HG02981 (cell line): ENCODE measurements at regions not wholly inside any gene's neighbourhood (a gene's known extent, or its start where the extent isn't known, plus 50 kb on each side); places are given as distances from the start of the nearest gene placed in this dataset.

ENCODE experiments used
- ATAC-seq: cut with Tn5 transposase; IDR thresholded peaks from one replicate; pipeline ENCODE4 v1.9.1; 2021; ENCODE audit warnings: mild to moderate bottlenecking, moderate library complexity; ENCODE audit not compliant: unreplicated experiment

- no peak for ATAC-seq
Measured at GRCh38 chr9:19732441-19732951, 56.3 kb downstream of the SLC24A2 start.

GRCh38 chr9:19728101-19728500 is 60.7 kb downstream of the SLC24A2 start:
- no peak for ATAC-seq

- ATAC-seq = no peak
Measured at GRCh38 chr9:19725970-19726369, 62.9 kb downstream of the SLC24A2 start.

- ATAC-seq = no peak
Measured at GRCh38 chr9:19720377-19720776, 68.5 kb downstream of the SLC24A2 start.

- no peak for ATAC-seq
Measured at GRCh38 chr9:19703702-19704101, 85.1 kb downstream of the SLC24A2 start.

GRCh38 chr9:19701991-19702390 is 86.8 kb downstream of the SLC24A2 start:
- no peak for ATAC-seq

GRCh38 chr9:19701274-19701673 is 87.6 kb downstream of the SLC24A2 start:
- no peak for ATAC-seq

GRCh38 chr9:19700699-19701098 is 88.1 kb downstream of the SLC24A2 start:
- ATAC-seq = no peak

- no peak for ATAC-seq
Measured at GRCh38 chr9:19699756-19700155, 89.1 kb downstream of the SLC24A2 start.

- ATAC-seq = no peak
Measured at GRCh38 chr9:19698960-19699359, 89.9 kb downstream of the SLC24A2 start.

GRCh38 chr9:19694601-19695000 is 94.2 kb downstream of the SLC24A2 start:
- ATAC-seq = no peak

- no peak for ATAC-seq
Measured at GRCh38 chr9:19690128-19690527, 98.7 kb downstream of the SLC24A2 start.

- ATAC-seq = no peak
Measured at GRCh38 chr9:19689328-19690101, 99.3 kb downstream of the SLC24A2 start.

- ATAC-seq = no peak
Measured at GRCh38 chr9:19683715-19684114, 105.1 kb downstream of the SLC24A2 start.

- no peak for ATAC-seq
Measured at GRCh38 chr9:19682397-19682796, 106.4 kb downstream of the SLC24A2 start.

- ATAC-seq = no peak
Measured at GRCh38 chr9:19681846-19682245, 107.0 kb downstream of the SLC24A2 start.

GRCh38 chr9:19677924-19678323 is 110.9 kb downstream of the SLC24A2 start:
- ATAC-seq = no peak

GRCh38 chr9:19675492-19675891 is 113.3 kb downstream of the SLC24A2 start:
- no peak for ATAC-seq

GRCh38 chr9:19666575-19666974 is 122.3 kb downstream of the SLC24A2 start:
- no peak for ATAC-seq

GRCh38 chr9:19665146-19665863 is 123.5 kb downstream of the SLC24A2 start:
- peak; percentile 100 for ATAC-seq

- ATAC-seq = no peak
Measured at GRCh38 chr9:19663570-19663969, 125.3 kb downstream of the SLC24A2 start.

- no peak for ATAC-seq
Measured at GRCh38 chr9:19662213-19662612, 126.6 kb downstream of the SLC24A2 start.
